Ovary (tissue), 7 donors: ENCODE measurements at regions not wholly inside any gene's neighbourhood (a gene's known extent, or its start where the extent isn't known, plus 50 kb on each side); places are given as distances from the start of the nearest gene placed in this dataset.

Experiments used
- DNase-seq, 5 donors: peaks; one replicate each; pipeline ENCODE4 v3.0.0-alpha.2; 2019 to 2020
- H3K27ac ChIP-seq, 2 donors: fragments of 200-600 bp; one replicate each; pipeline versions ENCODE4 v1.5.1 to v1.8.0; 2019 to 2022
- H3K27me3 ChIP-seq: fragments of 200-600 bp; one replicate; pipeline ENCODE4 v1.8.0; 2022
- H3K36me3 ChIP-seq: fragments of 200-600 bp; sonication (generic); one replicate; pipeline ENCODE4 v1.5.1; 2019
- H3K4me1 ChIP-seq: one replicate; pipeline ENCODE4 v1.8.1; 2013; ENCODE audit warnings: mild to moderate bottlenecking, moderate library complexity; ENCODE audit not compliant: insufficient read depth
- H3K4me3 ChIP-seq: fragments of 200-600 bp; sonication (generic); one replicate; pipeline ENCODE4 v1.5.1; 2017
- H3K9me3 ChIP-seq, 2 donors: fragments of 200-600 bp in 1 of 2; sonication (generic) in 1 of 2; one replicate each; pipeline versions ENCODE4 v1.5.1 to v1.8.1; 2013 to 2019; ENCODE audit warnings: mild to moderate bottlenecking in 1 of 2, moderate library complexity in 1 of 2
- EP300 ChIP-seq: sonication (generic); formaldehyde crosslinking; IDR thresholded peaks from one replicate; pipeline ENCODE4 v1.6.1; 2017; ENCODE audit warnings: antibody characterized with exemption
- POLR2A ChIP-seq: fragments of 450-650 bp; IDR thresholded peaks from one replicate; pipeline ENCODE4 v1.6.1; 2017; ENCODE audit warnings: antibody characterized with exemption, mild to moderate bottlenecking, moderate library complexity
- WGBS, 3 donors: extraction: QIAGEN DNeasy Blood & Tissue Kit in 1 of 3; methylation state at CpG; one replicate each; pipeline versions ENCODE4 v1.1.5 to v1.1.7; 2013 to 2017; 5-methylcytosine and 5-hydroxymethylcytosine counted together
- intact Hi-C, 4 donors: fragments of 100-400 bp; cut with DNase I; formaldehyde crosslinking; loops; one replicate each; pipeline versions ENCODE4 v1.11.0 to v1.15.1; 2022 to 2023
- TF ChIP-seq, protein P1 (sequence below), 3 donors: fragments of 450-650 bp in 2 of 3; fragments of 200-600 bp in 1 of 3; IDR thresholded peaks; one replicate each; pipeline versions ENCODE4 v1.5.1 to v1.8.0; 2016 to 2022; ENCODE audit warnings: antibody characterized with exemption in 3 of 3, mild to moderate bottlenecking in 1 of 3
- donor health status: DM: no; HTN: no; CAD: no; lungs with moderate emphysema.
- donor health status: DM: no; HTN: no; CAD: no.
- donor health status: Bipolar disorder and iron deficiency.
- donor health status: DM: no; HTN: no; CAD: no.
- donor health status: DM: yes; HTN: yes; CAD: no.

DNA sequence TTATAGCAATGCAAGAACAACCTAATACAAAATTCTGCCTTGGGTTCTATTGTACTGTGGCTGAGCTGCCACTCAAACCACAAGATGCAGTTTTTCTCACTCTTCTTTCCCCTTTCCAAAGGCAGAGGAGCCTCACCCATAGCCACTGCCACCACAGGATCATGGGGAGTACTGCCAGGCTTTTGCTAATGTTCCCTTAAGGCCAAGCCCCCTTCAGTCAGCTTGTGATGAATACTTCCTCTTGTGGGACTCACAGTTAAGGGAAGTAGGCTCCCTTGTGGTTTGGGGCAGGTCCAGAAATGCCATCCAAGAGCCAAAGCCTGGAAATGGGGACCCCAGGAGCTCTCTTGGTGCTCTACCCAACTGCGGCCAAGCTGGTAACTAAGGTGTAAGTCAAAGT, 258.7 kb downstream of the SPATA31D1 start:
- intact Hi-C loops: no loop called here
- Histone ChIP-seq H3K27ac (no peak overlapping the region), H3K9me3 (no peaks in the 10 kb centered on the region), H3K4me3 (no peak overlapping the region), H3K4me1 (no peaks in the 10 kb centered on the region), H3K36me3 (no peaks in the 10 kb centered on the region), H3K27me3 (no peaks in the 10 kb centered on the region)
- WGBS, 3 donors: 89 to 100% (median 94%) methylated on average over 1 of the region's 1 CpG
- no peak for TF ChIP-seq POLR2A
- TF ChIP-seq, protein P1, sequence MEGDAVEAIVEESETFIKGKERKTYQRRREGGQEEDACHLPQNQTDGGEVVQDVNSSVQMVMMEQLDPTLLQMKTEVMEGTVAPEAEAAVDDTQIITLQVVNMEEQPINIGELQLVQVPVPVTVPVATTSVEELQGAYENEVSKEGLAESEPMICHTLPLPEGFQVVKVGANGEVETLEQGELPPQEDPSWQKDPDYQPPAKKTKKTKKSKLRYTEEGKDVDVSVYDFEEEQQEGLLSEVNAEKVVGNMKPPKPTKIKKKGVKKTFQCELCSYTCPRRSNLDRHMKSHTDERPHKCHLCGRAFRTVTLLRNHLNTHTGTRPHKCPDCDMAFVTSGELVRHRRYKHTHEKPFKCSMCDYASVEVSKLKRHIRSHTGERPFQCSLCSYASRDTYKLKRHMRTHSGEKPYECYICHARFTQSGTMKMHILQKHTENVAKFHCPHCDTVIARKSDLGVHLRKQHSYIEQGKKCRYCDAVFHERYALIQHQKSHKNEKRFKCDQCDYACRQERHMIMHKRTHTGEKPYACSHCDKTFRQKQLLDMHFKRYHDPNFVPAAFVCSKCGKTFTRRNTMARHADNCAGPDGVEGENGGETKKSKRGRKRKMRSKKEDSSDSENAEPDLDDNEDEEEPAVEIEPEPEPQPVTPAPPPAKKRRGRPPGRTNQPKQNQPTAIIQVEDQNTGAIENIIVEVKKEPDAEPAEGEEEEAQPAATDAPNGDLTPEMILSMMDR (IDR thresholded peaks at IDR 0.05): no peak
- TF ChIP-seq EP300: no peak
- no peak for DNase-seq

DNA sequence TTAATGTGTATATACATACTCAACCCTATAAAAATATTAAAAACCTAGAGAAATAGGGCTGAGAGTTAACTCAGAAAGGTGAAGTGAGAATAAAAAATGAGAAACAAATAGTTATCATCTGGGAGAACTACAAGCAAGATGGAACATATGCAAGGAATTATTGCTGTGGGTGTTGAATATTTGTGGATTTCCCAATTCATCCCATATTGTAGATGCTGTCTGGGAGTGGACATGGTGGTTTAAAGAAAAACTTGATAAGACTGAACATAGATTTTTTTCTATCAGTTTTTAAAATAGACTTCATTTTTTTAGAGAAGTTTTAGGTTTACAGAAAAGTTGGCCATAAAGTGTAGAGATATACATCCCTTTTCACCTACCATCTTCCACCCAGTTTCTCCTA, 263.5 kb downstream of the SPATA31D1 start:
- intact Hi-C loops: no loop called here
- Histone ChIP-seq H3K27ac (no peak overlapping the region), H3K4me3 (no peak overlapping the region), H3K36me3 (no peaks in the 10 kb centered on the region), H3K4me1 (no peaks in the 10 kb centered on the region), H3K27me3 (no peaks in the 10 kb centered on the region), H3K9me3 (no peaks in the 10 kb centered on the region)
- no peak for DNase-seq
- TF ChIP-seq POLR2A: no peak
- TF ChIP-seq, protein P1 (IDR thresholded peaks at IDR 0.05): no peak
- no peak for TF ChIP-seq EP300

DNA sequence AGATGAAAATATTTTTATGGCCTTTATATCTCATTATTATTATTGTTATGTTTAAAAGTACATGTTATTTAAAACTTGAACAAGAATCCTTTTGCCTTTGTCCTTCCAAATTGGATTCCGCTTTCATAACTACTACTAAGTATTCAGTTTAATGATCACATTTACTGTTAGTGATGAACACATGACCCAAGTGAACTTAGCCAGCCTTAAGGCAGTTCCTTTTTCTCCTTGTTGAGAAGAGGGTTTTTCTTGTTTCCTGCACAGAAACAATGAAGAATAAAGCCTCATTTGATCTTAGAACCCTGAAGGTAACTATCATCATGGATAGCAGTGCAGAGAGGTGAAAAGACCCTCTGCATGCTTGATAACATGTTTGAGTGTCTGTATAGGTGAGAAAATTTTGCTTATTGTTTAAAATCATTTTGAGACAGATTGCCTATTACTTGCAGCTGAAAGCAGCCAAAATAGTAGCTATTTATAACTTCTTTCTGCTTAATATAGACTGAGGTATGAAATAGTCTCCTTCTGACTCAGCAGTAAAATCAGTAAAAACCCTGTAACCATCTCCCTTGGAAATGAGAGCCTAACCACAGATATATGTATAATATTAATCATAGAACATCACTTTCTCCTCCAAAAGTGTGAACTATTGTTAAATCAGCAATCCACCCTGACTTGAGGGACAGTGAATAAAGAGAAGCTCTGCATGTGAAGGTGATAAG, 266.2 kb downstream of the SPATA31D1 start:
- WGBS, 3 donors: 80 to 88% (median 87%) methylated on average over 1 of the region's 1 CpG
- H3K27ac ChIP-seq: no peak overlapping the region
- intact Hi-C loops: no loop called here
- no peaks in the 10 kb centered on the region for H3K9me3 ChIP-seq
- H3K27me3 ChIP-seq: no peaks in the 10 kb centered on the region
- H3K4me3 ChIP-seq: no peak overlapping the region
- DNase-seq: no peak
- H3K4me1 ChIP-seq: no peaks in the 10 kb centered on the region
- no peaks in the 10 kb centered on the region for H3K36me3 ChIP-seq
- TF ChIP-seq, protein P1 (IDR thresholded peaks at IDR 0.05): no peak
- TF ChIP-seq EP300 (no peak), POLR2A (no peak)

DNA sequence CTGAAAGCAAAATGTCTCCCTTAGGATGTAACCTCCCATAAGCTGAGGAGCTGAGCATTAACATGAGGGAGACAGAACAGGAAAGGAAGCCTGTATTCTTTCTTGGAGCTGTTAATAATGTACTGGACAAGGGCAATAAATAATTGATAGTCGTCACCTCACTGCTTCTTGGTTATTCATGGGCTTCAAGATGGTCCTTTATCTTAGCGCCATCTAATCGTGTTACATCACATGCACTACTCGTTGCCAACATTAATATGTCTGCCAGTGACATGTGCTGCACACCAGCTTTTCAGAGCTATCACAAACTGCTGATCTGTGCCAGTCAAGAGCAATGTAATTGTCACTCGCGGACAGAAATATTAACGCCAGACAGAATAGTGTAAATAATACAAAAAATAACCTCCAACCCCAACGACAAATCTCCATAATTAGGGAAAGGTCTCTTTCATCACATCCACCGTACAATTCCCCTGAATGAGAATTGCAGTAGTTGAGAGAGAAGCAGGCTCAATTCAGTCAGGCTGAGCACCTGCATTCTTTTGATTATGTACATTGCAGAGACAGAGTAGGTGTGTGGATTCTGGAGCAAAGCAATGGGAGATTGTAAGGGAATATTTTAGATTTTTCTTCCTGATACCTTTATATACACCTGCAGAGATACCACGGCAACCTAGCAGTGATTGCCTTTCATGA, 267.1 kb downstream of the SPATA31D1 start:
- TF ChIP-seq EP300 (no peak), POLR2A (no peak)
- TF ChIP-seq, protein P1 (IDR thresholded peaks at IDR 0.05): no peak
- Histone ChIP-seq H3K27ac (no peak overlapping the region), H3K4me1 (no peaks in the 10 kb centered on the region), H3K4me3 (no peak overlapping the region), H3K27me3 (no peaks in the 10 kb centered on the region), H3K36me3 (no peaks in the 10 kb centered on the region), H3K9me3 (no peaks in the 10 kb centered on the region)
- 67 to 87% (median 77%) methylated on average over 10 of the region's 10 CpGs for WGBS, 3 donors
- DNase-seq: no peak
- intact Hi-C loops: no loop called here
